T-helper 1 cell (primary cell): ENCODE measurements at regions not wholly inside any gene's neighbourhood (a gene's known extent, or its start where the extent isn't known, plus 50 kb on each side); places are given as distances from the start of the nearest gene placed in this dataset.
"Not testable (repeated sequence)": the region's sequence is repeated elsewhere in the genome, so short reads cannot be mapped to it uniquely, and the experiment has no call there.

Experiments used
- DNase-seq, 5 donors: peaks; one replicate each; pipeline ENCODE4 v3.0.0-alpha.2; 2012 to 2020

DNA sequence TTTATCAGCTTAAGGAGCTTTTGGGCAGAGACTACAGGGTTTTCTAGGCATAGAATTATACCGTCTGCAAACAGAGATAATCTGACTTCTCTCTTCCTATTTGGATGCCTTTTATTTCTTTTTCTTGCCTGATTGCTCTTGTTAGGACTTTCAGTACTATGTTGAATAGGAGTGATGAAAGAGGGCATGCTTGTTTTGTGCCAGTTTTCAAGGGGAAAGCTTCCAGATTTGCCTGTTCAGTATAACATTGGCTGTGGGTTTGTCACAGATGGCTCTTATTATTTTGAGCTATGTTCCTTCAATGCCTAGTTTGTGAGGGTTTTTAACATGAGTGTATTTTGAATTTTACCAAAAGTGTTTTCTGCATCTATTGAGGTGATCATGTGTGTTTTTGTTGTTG lies 192.8 kb upstream of the PHACTR1 start:
- DNase-seq: no peak

DNA sequence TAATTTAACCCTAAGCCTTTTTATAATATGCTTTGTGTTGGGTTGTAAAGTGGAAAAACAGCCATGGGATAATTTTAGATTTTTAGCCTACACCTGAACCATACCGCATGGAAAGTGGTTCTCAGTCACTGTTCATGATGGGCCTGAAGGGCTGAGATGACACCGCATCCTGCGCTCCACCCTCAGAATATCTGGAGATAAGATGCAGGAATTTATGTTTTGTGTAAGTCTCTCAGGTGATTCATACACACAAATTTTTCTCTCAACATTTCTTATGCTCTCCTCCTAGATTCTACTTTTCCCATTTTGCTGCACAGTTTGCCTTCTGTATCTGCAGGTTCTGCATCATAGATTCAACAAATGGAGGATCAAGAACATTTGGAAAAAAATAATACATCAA lies 191.3 kb upstream of the PHACTR1 start:
- DNase-seq: no peak

DNA sequence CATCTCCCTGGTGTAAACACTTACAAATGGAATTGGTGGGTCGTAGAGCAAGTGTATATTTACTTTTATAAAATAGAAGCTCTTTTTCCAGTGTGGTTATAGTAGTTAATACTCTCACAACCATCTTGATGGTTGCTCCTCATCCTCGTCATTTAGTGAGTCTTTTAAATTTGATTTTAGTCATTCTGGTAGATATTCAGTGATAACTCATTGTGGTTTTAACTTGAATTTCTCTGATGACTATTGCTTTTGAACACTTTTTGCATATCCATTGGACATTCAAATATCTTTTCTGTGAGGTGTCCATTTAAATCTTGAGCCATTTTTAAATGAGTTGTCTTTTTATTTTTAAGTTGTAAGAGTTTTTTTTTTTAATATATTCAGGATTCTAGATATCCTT lies 189.2 kb upstream of the PHACTR1 start:
- no peak for DNase-seq

DNA sequence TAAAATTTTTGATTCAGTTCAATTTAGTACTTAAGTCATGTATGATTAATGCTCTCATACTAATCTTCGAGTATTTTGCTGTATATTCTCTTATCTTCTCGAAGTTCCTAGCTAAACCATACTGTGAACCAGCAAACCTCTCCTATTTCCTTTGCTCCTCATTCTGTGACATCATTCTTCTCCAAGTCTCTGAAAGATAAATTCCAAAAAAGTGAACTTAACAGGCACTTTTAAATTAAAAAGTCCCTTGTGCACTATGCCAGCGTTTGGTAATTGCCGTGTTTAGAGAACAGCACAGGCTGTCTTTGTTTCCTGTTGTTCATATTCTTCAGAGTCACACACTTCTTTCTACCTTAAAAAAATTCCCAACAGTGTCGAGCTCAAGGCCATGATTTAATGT lies 188.4 kb upstream of the PHACTR1 start:
- no peak for DNase-seq

DNA sequence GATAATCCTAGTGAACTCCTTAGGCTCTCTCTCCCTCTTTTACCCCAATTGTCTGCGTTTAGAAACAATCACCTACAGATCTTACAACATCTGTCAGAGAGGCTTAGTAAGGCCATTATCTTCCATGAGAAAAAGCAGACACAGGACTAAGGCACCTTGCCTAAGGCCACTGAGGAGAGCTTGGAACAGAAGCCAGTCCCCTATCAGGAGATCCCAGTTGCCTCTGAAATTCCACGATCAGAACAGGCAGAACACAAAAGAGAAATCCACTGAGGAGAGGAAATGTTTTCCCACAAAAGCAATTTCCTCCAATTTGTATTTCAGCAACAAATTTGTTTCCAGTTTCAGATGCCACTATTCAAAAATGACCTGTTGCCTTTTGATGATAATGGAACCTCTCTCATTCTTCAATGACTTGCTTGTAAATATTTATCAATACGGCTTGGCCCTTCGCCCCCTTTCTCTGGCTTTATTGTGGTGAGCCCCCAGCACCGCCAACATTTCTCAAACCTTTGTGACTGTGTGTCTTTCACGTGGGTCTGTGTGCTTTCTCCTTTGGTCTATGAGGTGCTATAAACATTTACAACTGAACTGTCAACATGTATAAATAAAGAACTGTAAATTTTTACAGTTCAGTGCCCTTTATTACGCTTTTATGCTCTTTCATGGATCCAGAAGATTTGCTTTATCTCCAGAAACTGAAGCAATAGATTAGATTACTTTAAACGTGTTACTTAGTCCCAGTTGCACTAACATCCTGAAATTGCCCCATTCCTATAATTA lies 187.8 kb upstream of the PHACTR1 start:
- no peak for DNase-seq

DNA sequence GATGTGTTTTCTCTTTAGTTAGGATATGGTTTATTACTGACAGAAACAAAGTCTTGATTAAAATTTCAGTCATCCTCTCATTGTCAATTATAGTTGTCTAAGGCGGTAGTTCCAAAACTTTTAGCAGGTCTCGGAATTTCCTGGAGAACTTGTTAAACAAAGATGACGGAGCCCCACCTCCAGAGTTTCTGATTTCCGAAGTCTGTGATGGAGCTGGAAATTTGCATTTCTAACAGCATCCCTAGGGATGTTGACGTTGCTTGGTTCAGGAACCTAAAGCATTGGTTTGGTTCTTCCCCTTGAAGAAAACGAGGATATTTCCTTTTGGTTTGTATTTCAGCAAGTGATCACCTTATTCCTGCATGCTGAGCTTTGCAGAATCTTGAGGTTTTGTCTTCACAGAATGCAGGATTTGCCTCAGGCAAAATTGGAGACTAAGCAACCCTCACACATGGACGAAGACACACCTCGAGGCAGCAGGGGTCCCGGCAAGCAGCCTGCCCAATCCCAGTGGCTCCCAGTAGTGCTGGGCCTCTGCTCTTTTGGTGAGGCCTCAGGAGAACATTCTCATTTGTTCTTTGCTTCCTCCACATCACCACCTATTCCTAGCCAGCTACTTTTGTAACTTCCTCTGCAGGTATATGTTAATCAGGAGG lies 187.1 kb upstream of the PHACTR1 start:
- DNase-seq: no peak

DNA sequence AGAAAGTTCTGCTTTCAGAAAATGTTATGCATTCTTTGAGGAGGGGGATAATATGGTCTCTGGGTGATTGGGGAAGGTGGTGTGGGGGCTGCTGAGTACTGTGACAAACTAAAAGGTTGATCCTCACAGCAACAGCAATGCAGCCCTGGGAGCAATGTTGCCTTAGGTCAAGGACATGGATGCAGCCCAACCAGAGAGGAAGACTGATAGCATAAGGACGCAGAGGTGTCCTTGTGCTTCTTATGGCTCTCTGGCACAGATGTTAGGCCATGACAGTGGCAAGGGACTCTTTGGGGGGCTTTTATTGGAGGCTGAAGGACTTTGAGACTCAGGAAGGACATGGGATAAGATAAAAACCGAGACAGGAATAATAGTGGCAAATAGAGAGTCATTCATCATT lies 186.2 kb upstream of the PHACTR1 start:
- DNase-seq: no peak

DNA sequence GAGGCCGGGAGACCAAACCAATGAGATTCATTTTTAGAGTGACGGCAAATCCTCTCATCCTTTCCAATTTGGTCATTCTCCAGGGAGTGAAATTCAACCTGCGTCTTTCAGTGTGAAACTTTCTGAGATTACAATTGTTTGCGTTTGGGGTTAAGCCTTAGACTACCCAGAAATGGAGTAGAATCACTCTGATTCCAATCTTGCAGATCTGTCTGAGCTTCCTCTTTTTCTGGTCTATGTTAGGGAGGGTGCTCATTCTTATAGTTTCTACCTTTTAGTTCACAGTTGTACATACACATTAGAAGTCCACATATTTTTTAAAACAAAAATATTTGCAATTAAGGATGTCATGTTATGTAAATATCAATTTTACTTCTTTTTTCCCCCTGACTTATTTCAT lies 183.0 kb upstream of the PHACTR1 start:
- DNase-seq: no peak

DNA sequence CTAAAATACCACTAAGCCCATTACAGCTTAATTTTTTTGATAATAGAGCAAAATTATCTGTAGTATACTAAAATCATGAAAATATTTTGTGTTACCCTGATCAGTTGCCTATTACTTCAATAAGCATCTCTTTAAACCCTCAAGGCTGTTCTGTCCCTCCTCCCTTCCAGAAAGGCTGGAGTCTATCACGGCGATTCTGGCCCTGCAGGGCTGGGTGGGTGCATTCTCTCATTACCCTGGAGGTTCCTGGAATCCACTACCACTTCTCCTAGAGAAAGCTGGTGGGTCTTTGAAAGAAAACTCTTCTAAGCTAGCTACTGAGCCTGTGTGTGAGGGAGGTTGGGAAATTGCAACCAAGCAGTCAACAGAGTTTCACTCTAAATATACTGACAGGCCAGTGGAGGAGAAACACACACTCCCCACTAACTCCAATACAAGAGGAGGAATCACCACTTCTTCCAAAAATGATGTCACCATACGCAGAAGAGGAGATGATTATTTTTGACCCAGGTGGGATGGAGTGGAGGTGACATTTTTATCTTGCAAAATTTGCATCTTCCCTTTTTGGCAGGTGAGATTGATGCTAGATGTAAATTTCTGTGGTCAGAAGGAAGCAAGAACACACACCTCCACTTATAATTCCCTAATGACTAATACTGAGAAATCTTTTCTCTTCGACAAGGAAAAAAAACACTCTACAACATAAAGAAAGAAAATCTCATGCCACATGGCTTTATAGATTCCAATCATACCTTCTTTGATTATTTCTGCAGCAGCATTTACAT lies 182.3 kb upstream of the PHACTR1 start:
- DNase-seq: no peak

DNA sequence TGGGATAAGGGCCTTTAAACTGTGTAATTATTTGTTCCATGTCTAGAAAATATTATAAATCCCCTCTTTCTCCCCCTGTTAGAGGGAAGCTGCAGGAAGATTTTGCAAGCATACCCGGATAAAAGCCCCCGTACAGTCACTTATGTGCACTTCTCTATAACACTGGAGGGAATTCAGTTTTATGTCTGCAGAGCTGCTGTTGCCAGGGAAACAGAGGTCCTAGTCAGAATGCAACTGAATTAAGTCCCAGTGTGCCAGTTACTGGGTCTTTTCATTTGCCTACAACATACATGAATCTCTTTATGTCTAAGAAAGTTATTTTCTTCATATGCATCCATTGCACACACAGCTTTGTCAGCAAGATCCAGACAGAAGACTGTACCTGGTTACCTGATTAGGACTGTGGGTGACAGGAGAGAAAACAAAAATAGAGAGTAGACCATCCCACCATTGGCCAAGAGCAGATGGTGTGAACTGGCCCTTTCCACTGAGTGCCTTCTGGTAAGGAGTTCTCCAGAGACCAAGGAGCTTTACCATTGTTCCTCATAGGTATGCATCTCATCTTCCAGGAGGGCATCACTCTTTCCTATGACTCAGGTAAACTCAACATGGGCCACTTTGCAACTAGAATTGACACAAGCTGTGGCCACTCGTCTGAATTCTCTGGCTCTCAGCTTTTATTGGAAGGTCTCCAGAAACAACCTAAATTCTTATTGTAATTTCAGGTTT lies 180.8 kb upstream of the PHACTR1 start:
- DNase-seq: no peak

DNA sequence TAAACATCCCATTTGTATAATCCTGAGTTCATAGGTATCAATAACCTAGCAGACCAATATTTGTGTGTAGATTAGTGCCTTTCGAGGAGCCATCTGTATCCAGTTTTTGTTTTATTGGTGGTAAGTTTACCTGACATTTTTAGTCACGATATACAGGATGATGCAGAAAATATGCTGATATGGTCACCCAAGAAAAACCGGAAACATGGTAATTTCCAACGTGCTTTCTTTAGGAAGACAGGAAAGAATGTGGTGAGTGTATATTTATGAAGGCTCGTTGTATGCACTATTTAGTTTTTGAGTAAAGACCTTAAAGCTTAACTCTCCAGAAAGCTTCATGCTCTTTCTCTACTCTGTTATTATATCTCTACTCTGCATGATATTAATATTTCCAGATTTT lies 180.2 kb upstream of the PHACTR1 start:
- DNase-seq: no peak

DNA sequence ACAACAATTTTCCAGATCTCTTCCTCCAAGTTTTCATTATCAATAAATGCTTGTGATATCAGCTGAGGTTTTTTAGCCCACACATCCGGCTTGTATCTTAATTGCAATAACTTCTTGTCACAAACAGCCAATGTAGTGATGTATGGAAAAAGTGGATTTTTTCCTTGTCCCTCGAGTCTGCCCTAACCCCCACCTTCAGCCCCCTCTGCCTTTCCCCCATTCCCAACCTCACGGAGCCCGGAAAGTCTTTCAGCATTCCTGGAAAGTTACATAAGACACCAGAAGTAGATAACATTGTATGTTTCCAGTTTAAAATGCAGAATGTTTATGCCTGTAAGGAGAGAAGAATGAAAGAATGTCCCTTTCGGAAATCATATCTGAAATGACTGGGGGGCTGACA lies 179.2 kb upstream of the PHACTR1 start:
- DNase-seq: no peak

DNA sequence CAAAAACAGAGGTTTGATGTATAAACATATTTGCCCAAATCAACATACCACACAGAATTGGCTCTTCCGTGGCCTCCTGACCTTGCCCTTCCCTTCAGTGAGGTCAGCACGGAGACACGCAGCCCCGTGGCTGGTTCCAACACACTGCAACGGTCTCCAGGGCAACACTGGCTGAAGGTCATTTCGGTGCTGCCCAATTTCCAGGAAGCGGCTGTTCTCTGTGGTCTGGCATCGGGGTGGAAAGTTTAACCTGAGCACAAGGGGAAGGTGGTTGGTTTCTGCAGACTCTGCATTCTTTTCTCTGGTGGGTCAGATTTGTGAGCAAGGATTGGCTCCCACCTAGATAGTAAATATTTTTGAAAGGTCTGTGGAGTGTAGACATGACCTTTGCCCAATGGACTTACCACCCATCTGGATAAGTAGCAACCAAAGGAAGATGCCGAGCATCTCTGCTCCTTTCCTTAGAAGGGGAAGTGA lies 177.6 kb upstream of the PHACTR1 start:
- DNase-seq: no peak

DNA sequence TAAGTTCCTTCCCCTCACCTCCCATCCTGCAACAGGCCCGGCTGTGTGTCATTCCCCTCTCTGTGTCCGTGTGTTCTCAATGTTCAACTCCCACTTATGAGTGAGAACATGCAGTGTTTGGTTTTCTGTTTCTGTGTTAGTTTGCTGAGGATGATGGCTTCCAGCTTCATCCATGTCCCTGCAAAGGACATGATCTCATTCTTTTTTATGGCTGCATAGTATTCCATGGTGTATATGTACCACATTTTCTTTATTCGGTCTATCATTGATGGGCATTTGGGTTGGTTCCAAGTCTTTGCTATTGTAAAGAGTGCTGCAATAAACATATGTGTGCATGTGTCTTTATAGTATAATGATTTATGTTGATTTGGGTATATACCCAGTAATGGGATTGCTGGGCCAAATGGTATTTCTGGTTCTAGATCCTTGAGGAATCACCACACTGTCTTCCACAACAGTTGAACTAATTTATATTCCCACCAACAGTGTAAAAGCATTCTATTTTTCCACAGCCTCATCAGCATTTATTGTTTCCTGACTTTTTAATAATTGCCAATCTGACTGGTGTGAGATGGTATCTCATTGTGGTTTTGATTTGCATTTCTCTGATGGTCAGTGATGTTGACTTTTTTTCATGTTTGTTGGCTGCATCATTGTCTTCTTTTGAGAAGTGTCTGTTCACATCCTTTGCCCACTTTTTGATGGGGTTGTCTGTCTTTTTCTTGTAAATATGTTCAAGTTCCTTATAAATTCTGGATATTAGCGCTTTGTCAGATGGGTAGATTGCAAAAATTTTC lies 174.1 kb upstream of the PHACTR1 start:
- DNase-seq: not testable (repeated sequence)

DNA sequence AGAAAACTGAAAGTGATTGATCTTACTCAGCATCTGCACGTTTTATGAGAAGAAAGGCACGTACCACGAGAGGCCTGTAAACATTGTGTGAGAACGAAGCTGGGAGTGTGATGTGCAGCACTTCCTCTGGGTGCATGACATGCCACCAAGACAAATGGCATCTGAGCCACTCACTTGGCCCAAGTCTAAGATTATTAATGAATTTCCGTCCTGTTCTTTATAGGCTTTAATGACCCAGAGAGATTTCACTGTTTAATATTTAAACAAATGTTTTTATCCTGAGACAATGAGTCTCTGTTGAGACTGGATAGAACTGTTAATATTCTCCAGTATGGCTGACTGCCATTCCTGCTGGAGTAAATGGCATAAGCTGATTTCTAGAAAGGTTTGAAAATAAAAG lies 172.6 kb upstream of the PHACTR1 start:
- DNase-seq: no peak

DNA sequence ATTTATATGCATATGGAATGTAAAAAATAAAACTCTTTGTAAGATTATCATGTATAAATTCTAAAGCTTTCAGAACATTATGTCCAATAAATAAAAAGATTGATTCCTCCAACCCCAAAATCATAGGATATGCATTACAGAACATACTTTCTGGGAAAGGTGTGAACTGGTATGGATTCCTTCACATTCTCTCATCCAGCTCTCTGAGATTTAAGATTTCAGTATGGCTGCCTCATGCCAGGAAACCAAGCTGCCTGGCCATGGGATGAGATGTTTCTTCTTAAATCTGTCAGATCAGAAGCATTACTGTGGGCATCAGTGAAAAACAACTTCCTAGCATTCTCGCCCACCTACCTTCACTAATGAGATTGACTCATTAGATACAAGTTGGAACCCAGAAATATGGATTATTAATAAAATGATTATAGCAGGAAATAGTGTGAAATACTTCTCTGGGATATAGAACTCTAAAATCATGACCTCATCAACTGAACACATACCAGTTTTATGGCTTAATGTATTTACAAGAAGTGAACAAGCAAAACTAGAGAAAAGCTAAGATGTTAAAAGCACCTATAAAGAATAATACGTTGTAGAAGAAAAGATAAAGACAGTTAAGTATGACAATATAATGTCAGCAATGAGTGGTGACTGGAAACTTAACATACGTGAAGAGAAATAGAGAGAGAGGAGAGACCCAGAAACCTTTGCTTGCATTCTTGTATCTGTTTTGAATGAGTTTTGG lies 171.6 kb upstream of the PHACTR1 start:
- DNase-seq: no peak

DNA sequence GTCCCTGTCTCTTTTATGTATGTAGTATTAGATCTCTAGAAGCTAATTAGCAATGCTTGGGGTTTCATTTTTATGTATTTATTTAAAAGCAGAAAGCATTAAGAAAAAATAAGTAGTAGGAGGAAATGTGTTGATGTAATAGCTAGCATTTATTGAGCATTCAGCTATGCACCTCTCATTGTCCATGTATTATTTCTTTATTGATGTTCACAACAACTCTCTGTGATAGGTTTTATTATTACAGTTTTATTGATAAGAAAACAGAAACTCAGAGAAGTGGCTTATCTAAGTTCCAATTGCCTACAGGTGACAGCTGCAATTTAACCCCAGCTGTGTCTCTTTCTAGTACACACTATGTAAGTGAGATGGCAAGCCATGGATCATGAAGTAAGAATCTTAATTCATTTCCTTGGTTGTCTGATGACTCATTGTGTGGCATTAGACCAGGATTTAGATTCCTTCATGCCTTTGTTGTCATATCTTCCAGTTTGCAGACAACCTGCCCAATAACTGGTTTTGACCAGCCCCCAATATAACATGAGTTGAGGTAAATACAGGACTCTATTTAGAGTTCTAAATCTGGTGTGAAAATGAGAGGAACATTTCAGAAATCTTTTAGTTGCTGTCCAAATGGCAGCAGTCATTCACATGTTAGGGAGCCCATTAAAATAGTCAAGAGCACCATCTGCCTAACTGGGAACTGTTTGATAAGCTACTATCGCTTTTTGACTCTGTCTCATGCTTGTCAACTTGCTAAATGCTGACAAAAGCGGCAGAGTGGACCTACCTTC lies 170.8 kb upstream of the PHACTR1 start:
- no peak for DNase-seq

DNA sequence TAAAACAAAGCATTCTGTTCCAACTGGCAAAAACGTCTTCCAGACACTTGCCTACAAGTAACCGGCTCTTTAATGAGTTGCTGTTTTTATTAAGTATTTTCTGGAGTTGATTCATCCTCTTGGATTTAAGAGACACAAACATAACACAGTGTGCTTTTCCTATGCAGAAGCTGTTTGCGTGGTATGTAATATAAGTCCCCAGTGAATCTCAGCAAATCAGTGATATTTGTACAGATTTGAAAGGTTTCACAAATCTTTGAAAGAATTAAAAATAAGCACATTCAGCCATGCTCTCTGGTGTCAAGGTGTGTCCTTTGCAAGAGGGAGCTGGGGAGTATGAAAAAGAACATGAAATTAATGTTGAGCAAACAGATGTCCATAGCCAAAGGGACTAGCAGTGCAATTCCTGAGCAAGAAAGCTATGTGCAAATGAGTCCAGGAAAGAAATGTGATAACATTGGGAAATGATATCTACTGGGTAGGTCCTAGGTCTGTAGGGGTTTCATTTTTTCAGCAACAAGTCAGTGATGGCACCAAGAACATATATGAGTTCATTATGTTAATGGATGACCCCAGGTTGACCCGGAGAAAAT lies 170.1 kb upstream of the PHACTR1 start:
- DNase-seq: no peak

DNA sequence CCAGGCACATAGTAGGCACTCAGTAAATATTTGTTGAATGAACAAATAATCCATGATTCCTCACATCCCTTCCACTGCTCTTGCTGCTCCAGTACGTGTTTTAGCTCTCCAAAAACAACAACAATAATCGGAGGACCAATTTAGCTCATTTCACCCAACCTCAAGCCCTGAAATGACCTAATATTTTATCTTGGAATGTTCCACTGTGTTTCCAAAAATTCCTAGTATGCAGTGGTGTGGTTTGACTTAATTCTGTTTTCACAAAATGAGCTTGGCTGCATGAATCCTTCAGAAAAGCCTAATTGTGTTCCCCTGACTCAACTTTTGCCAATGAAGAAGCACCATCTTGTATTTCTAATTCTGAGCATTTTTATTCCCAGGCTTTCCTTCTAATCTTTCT lies 168.0 kb upstream of the PHACTR1 start:
- DNase-seq: no peak

DNA sequence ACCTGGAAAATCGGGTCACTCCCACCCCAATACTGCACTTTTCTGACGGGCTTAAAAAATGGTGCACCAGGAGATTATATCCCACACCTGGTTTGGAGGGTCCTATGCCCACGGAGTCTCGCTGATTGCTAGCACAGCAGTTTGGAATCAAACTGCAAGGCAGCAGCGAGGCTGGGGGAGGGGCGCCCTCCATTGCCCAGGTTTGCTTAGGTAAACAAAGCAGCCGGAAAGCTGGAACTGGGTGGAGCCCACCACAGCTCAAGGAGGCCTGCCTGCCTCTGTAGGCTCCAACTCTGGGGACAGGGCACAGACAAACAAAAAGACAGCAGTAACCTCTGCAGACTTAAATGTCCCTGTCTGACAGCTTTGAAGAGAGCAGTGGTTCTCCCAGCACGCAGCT lies 167.1 kb upstream of the PHACTR1 start:
- DNase-seq: not testable (repeated sequence)
